GM19328 (cell line): ENCODE measurements at regions not wholly inside any gene's neighbourhood (a gene's known extent, or its start where the extent isn't known, plus 50 kb on each side); places are given as distances from the start of the nearest gene placed in this dataset.
"Not testable (repeated sequence)": the region's sequence is repeated elsewhere in the genome, so short reads cannot be mapped to it uniquely, and the experiment has no call there.

Experiments
- ATAC-seq: cut with Tn5 transposase; IDR thresholded peaks from one replicate; pipeline ENCODE4 v1.9.1; 2021; ENCODE audit warnings: mild to moderate bottlenecking, moderate library complexity; ENCODE audit not compliant: unreplicated experiment

GRCh38 chr4:171538601-171539100, 274.6 kb upstream of the GALNTL6 start:
- no peak for ATAC-seq

GRCh38 chr4:171534391-171534790, 278.8 kb upstream of the GALNTL6 start:
- ATAC-seq, result no peak

GRCh38 chr4:171532968-171533367, 280.2 kb upstream of the GALNTL6 start:
- no peak for ATAC-seq

- no peak for ATAC-seq
Observed at GRCh38 chr4:171524903-171525302, 288.3 kb upstream of the GALNTL6 start.

GRCh38 chr4:171521726-171522125, 291.5 kb upstream of the GALNTL6 start:
- no peak for ATAC-seq

GRCh38 chr4:171519457-171519856, 293.7 kb upstream of the GALNTL6 start:
- ATAC-seq, result no peak

GRCh38 chr4:171517883-171518282, 295.3 kb upstream of the GALNTL6 start:
- no peak for ATAC-seq

- no peak for ATAC-seq
Observed at GRCh38 chr4:171516694-171517093, 296.5 kb upstream of the GALNTL6 start.

- no peak for ATAC-seq
Observed at GRCh38 chr4:171484681-171485080, 328.5 kb upstream of the GALNTL6 start.

GRCh38 chr4:171478181-171478580, 335.0 kb upstream of the GALNTL6 start:
- no peak for ATAC-seq

GRCh38 chr4:171475111-171475510, 338.1 kb upstream of the GALNTL6 start:
- not testable (repeated sequence) for ATAC-seq

GRCh38 chr4:171473155-171473554, 340.0 kb upstream of the GALNTL6 start:
- no peak for ATAC-seq

- no peak for ATAC-seq
Observed at GRCh38 chr4:171472230-171472629, 341.0 kb upstream of the GALNTL6 start.

GRCh38 chr4:171464499-171464898, 348.7 kb upstream of the GALNTL6 start:
- ATAC-seq, result no peak

- no peak for ATAC-seq
Observed at GRCh38 chr4:171461191-171461590, 352.0 kb upstream of the GALNTL6 start.

- no peak for ATAC-seq
Observed at GRCh38 chr4:171448919-171449481, 364.2 kb upstream of the GALNTL6 start.

- no peak for ATAC-seq
Observed at GRCh38 chr4:171448358-171448757, 364.8 kb upstream of the GALNTL6 start.

- ATAC-seq, result no peak
Observed at GRCh38 chr4:171441300-171441941, 371.8 kb upstream of the GALNTL6 start.

- ATAC-seq, result no peak
Observed at GRCh38 chr4:171433674-171434073, 379.5 kb upstream of the GALNTL6 start.

GRCh38 chr4:171432536-171432935, 380.7 kb upstream of the GALNTL6 start:
- ATAC-seq, result no peak

GRCh38 chr4:171430495-171430894, 382.7 kb upstream of the GALNTL6 start:
- no peak for ATAC-seq

GRCh38 chr4:171397175-171397574, 416.0 kb upstream of the GALNTL6 start:
- ATAC-seq, result no peak

GRCh38 chr4:171390626-171391025, 422.6 kb upstream of the GALNTL6 start:
- no peak for ATAC-seq
